HG03135 (cell line): ENCODE measurements at regions not wholly inside any gene's neighbourhood (a gene's known extent, or its start where the extent isn't known, plus 50 kb on each side); places are given as distances from the start of the nearest gene placed in this dataset.
"Not testable (repeated sequence)": the region's sequence is repeated elsewhere in the genome, so short reads cannot be mapped to it uniquely, and the experiment has no call there.

ENCODE experiments used
- ATAC-seq: cut with Tn5 transposase; IDR thresholded peaks from one replicate; pipeline ENCODE4 v1.9.1; 2021; ENCODE audit warnings: mild to moderate bottlenecking, moderate library complexity; ENCODE audit not compliant: unreplicated experiment

GRCh38 chr3:90180096-90180495 lies 1072.7 kb downstream of the EPHA3 start:
- no peak for ATAC-seq

- no peak for ATAC-seq
Observed at GRCh38 chr3:90180543-90180942, 1073.1 kb downstream of the EPHA3 start.

DNA sequence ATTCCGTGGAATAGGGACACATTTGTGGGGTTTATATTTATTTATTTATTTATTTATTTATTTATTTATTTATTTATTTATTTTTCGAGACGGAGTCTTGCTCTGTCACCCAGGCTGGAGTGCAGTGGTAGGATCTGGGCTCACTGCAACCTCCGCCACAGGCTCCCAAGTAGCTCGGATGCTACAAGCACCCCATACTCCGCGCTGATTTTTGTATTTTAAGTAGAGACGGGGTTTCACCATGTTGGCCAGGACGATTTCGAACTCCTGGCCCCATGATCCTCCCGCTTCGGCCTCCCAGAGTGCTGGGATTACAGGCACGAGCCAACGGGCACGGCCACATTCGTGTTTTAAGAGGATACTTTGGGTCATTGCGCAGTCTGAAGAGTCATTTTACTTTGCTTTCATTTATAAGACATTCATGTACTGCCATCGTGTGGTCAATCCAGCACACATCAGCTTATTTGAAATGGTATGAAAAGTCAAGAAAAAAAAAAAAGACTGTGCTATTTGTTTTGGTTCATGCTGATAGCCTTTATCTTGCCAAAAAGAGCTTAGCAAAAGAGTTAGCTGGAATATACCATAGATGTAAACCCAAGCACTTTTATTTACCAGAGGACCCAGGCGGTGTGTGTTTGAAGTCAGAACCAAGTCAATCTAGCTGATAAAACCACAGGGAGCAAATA lies 1075.0 kb downstream of the EPHA3 start:
- peak; percentile 91 for ATAC-seq

GRCh38 chr3:90184861-90185260 lies 1077.4 kb downstream of the EPHA3 start:
- ATAC-seq, result no peak

GRCh38 chr3:90197383-90197782 lies 1090.0 kb downstream of the EPHA3 start:
- ATAC-seq, result not testable (repeated sequence)

DNA sequence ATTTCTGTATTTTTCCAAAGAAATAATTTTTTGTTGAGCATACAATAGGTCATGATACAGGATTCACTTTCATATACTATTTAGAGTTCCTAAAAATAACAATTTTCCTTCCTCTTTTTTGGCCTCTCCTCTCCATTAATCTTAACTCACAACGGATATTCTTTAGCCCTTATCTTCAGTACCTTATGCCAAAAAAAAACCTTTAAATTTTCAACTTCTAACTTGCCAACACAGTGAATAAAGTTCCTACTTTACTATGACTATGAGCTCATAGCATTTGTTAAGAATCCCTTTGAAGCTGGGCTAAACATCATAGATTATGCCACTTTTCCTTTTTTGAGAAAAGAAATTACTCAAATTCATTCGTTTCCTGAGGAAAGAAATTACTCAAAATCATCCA lies 1095.5 kb downstream of the EPHA3 start:
- ATAC-seq, result not testable (repeated sequence)

DNA sequence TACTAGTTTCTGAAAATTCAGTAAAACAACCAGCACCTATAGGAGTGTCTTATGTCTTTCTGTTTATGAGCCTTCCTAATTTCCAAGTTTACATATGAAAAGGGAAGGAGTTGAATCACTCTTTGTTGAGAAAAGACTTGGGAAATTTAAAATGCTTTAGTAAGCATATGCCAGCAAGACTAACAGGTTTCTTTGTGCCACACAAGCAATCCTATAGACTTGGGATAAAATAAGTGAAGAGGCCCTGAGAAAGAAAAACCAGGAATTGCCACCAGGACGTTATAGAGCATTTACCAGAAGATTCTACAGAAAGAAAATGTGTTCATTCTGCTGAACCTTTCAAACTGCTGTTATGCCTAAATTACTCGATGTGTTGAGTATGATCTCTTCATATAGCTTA lies 1099.1 kb downstream of the EPHA3 start:
- not testable (repeated sequence) for ATAC-seq

DNA sequence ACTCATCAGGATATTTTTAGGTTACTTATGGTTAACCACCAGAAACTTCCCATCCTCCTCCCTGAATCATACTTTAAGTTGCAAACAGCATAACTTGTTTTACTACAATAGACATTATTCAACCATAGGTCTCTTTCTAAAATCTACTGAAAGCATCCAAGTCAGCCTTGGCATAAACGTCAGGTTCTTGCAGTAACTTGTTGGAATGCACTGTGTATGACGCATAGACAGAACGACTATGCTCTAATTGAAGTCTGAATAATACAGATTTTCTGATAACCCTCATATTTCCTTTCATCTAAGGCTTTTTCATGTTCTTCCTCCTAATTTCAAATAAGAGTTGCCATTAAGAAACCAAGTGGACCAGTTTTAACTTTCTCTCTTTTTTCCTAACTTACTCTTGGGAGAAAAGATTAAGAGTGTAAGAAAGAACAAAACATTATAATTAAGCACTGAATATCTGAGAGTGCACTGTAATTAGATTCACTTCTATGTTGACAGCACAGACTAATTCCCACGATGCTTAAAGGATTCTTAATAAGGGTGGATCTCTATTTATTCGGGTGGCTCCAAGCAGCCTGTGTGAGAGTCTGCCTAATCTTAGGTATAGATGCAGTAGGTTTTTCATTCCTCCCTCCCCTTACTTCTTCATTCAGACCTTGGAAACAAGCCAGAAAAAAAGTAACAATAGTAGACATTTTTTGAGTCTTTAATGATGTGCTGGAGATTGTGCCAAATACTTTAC lies 1100.1 kb downstream of the EPHA3 start:
- ATAC-seq, result not testable (repeated sequence)

- no peak for ATAC-seq
Observed at GRCh38 chr3:90221900-90222299, 1114.5 kb downstream of the EPHA3 start.

DNA sequence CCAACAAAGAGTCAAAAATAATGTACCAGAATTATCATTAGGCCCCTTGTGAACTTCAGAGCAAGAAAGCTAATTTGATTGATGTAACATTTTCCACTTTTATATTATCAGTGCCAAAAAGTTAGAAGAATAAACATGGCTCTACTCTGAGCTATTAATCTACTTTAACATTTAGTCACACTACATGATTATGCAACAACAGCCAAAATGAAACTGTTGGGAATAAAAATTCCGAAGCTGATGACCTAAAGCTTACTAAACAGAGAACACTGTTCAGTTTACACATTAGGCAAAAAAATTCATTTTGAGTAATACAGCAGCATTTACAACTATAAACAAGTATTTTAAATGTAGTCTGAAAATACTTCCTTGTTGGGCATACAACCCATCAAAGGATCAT lies 1134.1 kb downstream of the EPHA3 start:
- no peak for ATAC-seq

GRCh38 chr3:90253131-90253530 lies 1145.7 kb downstream of the EPHA3 start:
- no peak for ATAC-seq

DNA sequence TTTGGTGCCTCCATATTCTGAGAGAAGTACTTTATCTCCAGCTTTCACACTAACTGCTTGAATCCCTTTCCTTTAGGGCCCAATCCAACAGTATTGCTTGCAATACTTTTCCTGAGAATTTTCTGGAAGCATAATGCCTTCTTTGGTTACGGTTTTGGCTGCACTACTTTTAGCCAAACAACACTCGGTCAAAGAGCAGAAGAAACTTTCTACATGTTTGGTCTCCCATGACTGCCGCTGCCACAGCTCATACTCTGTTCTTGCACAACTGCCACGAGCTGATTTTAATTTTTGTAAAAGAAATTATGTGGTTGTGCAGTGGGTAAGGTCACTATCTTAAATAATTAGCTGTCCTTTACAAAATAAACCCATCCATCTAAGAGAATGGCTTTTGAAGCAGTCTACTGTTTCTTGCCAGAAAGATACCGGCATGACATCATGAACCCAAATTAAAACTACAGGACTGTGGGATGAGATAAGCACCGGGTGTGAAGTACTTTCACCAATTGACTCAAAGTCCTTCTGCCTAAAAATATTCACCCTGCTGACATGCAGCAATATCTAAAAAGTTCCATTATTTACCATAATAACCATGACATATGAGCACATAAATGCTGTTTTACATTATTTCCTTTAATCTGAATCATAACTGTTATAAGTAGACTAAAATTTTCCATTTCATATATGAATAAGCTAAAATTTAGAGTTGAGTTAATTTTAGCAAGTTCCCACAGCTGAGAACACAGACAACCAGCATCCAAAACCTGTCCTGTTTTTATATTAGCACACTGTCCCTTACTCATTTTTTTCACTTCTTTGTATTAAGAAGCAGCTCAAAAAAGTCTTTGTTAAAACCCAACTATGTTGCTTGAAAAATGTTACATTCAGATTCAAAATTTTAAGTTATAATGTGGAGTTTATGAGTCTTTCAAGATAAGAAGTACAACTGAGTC lies 1154.3 kb downstream of the EPHA3 start:
- no peak for ATAC-seq
